DND-41 (cell line): ENCODE measurements at regions not wholly inside any gene's neighbourhood (a gene's known extent, or its start where the extent isn't known, plus 50 kb on each side); places are given as distances from the start of the nearest gene placed in this dataset.

Experiments
- EZH2 ChIP-seq: IDR thresholded peaks from 3 replicates; pipeline ENCODE4 v1.6.1; 2012; ENCODE audit warnings: borderline replicate concordance, low read depth, mild to moderate bottlenecking, moderate library complexity, low read length, inconsistent platforms; ENCODE audit not compliant: severe bottlenecking
- TF ChIP-seq, protein P1 (sequence below): IDR thresholded peaks from 2 replicates; pipeline ENCODE4 v1.5.1; 2012; ENCODE audit warnings: borderline replicate concordance, low read length, moderate library complexity, mild to moderate bottlenecking; ENCODE audit not compliant: poor library complexity, severe bottlenecking; ENCODE audit errors: extremely low read depth

DNA sequence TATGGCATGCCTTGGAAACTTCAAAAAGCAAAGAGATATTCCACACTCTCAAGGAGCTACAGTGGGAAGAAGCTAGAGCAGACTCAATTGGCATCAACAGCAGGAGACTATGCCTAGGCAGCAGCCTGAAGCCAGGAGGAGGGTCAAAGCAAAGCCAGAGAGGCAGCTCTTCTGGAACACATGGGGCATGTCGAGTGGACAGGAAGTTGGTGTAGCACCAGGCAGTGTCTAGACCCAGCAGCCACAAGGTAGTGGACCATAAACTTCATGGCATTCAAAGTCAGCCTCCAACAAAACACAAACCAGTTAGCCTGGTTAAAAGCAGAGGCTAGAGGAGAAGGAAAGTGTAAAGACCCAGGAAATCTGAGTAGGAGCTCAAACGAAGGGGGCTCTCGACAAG, 311.2 kb upstream of the PKDCC start:
- TF ChIP-seq, protein P1, sequence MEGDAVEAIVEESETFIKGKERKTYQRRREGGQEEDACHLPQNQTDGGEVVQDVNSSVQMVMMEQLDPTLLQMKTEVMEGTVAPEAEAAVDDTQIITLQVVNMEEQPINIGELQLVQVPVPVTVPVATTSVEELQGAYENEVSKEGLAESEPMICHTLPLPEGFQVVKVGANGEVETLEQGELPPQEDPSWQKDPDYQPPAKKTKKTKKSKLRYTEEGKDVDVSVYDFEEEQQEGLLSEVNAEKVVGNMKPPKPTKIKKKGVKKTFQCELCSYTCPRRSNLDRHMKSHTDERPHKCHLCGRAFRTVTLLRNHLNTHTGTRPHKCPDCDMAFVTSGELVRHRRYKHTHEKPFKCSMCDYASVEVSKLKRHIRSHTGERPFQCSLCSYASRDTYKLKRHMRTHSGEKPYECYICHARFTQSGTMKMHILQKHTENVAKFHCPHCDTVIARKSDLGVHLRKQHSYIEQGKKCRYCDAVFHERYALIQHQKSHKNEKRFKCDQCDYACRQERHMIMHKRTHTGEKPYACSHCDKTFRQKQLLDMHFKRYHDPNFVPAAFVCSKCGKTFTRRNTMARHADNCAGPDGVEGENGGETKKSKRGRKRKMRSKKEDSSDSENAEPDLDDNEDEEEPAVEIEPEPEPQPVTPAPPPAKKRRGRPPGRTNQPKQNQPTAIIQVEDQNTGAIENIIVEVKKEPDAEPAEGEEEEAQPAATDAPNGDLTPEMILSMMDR, result no peak
- no peak for TF ChIP-seq EZH2
